Lung (tissue), 11 donors: ENCODE measurements at regions not wholly inside any gene's neighbourhood (a gene's known extent, or its start where the extent isn't known, plus 50 kb on each side); places are given as distances from the start of the nearest gene placed in this dataset.

ENCODE experiments used
- ATAC-seq: fragments of 200-7000 bp; cut with Tn5 transposase; one replicate; pipeline ENCODE4 v1.9.1; 2020; ENCODE audit warnings: moderate number of reproducible peaks; ENCODE audit not compliant: insufficient read depth, low FRiP score
- DNase-seq, 3 donors: peaks; one replicate each; pipeline ENCODE4 v3.0.0-alpha.2; 2013 to 2017
- H3K27ac ChIP-seq, 2 donors: one replicate each; pipeline ENCODE4 v1.5.1; 2013; ENCODE audit warnings: mild to moderate bottlenecking in 2 of 2, moderate library complexity in 2 of 2, control low read depth in 1 of 2, inconsistent platforms in 1 of 2, low read depth in 1 of 2, low read length in 1 of 2
- H3K27me3 ChIP-seq, 3 donors: one replicate each; pipeline ENCODE4 v1.5.1; 2013; ENCODE audit warnings: low read length in 2 of 3; ENCODE audit not compliant: control insufficient read depth in 3 of 3, insufficient read depth in 3 of 3
- H3K36me3 ChIP-seq, 4 donors: one replicate each; pipeline ENCODE4 v1.5.1; 2013; ENCODE audit warnings: low read length in 4 of 4, mild to moderate bottlenecking in 1 of 4, moderate library complexity in 1 of 4; ENCODE audit not compliant: control insufficient read depth in 4 of 4, insufficient read depth in 4 of 4
- H3K4me1 ChIP-seq, 5 donors: one replicate each; pipeline ENCODE4 v1.5.1; 2013; ENCODE audit warnings: low read length in 5 of 5, mild to moderate bottlenecking in 2 of 5, moderate library complexity in 1 of 5; ENCODE audit not compliant: control insufficient read depth in 5 of 5, insufficient read depth in 5 of 5
- H3K4me3 ChIP-seq: one replicate; pipeline ENCODE4 v1.5.1; 2013; ENCODE audit warnings: mild to moderate bottlenecking, control low read depth, moderate library complexity
- H3K9ac ChIP-seq, 2 donors: one replicate each; pipeline ENCODE4 v1.5.1; 2013; ENCODE audit warnings: low read length in 2 of 2, control low read depth in 1 of 2; ENCODE audit not compliant: insufficient read depth in 1 of 2
- H3K9me3 ChIP-seq, 4 donors: one replicate each; pipeline ENCODE4 v1.5.1; 2013; ENCODE audit warnings: low read length in 3 of 4, mild to moderate bottlenecking in 1 of 4, moderate library complexity in 1 of 4; ENCODE audit not compliant: control insufficient read depth in 4 of 4, insufficient read depth in 3 of 4
- WGBS, 2 donors: extraction: QIAGEN DNeasy Blood & Tissue Kit; methylation state at CpG; one replicate each; pipeline ENCODE4 v1.1.7; 2013; 5-methylcytosine and 5-hydroxymethylcytosine counted together
- TF ChIP-seq, protein P1 (sequence below): IDR thresholded peaks from 2 replicates; pipeline ENCODE4 v1.5.1; 2012; ENCODE audit warnings: mild to moderate bottlenecking; ENCODE audit errors: control extremely low read depth, extremely low read depth
- donor health status: control.
- donor health status: control.
- donor health status: Bipolar disorder and iron deficiency.
- donor health status: healthy.
- donor health status: DM: yes; HTN: yes; CAD: no.

DNA sequence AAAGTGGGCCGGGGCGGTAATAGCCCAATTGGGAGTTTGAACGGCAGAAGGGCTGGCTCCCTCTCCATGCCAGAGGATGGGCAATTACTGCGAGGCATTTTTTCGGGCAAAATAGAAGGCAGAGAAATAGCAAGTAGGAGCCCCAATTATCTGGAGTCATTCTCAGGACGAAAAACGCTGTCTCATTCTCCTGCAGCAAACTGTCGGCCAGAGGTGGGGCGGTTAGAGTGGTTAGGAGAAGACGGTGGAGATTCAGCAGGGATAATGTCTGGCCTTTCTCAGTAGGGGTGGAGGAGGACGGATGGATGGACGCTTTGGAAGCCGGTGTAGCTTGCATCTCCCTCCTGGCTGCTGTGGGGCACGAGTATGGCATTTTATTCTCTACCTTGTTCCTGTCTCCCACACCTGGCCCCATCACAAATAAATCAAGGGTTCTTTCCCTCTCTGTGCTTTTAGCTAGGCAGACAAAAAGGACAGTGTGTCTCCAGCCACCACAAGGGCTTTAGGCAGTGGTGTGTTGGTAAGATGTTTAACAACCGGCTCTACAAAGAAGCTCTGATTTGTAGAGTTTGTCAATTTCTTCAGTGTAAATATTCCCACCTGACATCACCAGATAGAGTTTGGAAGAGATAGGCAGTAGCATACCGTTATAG lies 140.5 kb upstream of the LHX5 start:
- no peak overlapping the region for H3K9ac ChIP-seq
- H3K27me3 ChIP-seq, result peaks cover 5 to 57% (median 34%) of the 10 kb centered on the region in 3 donors
- no peak for ATAC-seq
- H3K4me1 ChIP-seq, result no peaks in the 10 kb centered on the region
- WGBS, 2 donors, result 27 to 34% methylated on average over 16 of the region's 16 CpGs
- TF ChIP-seq, protein P1, sequence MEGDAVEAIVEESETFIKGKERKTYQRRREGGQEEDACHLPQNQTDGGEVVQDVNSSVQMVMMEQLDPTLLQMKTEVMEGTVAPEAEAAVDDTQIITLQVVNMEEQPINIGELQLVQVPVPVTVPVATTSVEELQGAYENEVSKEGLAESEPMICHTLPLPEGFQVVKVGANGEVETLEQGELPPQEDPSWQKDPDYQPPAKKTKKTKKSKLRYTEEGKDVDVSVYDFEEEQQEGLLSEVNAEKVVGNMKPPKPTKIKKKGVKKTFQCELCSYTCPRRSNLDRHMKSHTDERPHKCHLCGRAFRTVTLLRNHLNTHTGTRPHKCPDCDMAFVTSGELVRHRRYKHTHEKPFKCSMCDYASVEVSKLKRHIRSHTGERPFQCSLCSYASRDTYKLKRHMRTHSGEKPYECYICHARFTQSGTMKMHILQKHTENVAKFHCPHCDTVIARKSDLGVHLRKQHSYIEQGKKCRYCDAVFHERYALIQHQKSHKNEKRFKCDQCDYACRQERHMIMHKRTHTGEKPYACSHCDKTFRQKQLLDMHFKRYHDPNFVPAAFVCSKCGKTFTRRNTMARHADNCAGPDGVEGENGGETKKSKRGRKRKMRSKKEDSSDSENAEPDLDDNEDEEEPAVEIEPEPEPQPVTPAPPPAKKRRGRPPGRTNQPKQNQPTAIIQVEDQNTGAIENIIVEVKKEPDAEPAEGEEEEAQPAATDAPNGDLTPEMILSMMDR, result no peak
- peaks cover 0 to 20% (median 0%) of the 10 kb centered on the region in 4 donors for H3K9me3 ChIP-seq
- H3K36me3 ChIP-seq, result no peaks in the 10 kb centered on the region
- DNase-seq, result no peak
- no peak overlapping the region for H3K4me3 ChIP-seq
- no peak overlapping the region for H3K27ac ChIP-seq

DNA sequence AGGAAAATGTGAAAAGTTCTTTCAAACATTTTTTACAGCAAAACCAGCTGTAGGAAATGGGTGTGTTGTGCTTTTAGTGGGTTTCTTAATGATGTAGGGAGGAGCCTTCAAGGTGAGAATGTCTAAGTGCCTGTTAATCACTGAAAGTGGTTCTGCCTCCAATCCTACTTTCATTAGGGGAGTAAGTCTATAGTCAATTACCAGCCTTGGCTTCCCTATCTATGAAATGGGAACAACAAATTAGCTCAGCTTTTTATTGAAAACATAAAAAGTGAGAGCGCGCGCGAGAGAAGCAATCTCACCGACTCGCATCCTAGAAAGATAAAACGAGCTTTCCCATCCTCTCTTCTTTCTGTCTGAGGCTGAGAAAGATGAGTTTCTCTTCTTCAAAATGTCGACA lies 140.0 kb upstream of the LHX5 start:
- TF ChIP-seq, protein P1, result no peak
- H3K27me3 ChIP-seq, result peaks cover 5 to 58% (median 34%) of the 10 kb centered on the region in 3 donors

DNA sequence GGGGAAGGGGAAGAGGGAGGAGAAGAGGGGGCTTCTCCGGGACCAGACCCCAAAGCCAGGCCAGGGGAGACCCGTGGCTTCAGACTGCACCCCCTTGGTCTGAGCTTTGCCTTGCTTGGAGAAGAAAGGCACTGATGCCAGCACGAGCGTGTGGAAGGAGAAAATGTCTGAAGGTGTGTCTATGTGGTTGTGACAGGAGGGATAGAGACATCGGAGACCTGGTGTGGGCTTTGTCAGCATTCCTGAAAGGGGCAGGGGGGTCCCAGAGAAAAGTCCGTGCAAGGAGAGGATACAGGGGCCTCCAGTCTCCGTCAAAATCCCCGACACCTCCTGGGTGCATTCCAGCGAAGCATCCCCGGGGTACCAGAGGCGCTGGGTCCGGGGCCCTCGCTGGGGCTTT lies 139.0 kb upstream of the LHX5 start:
- DNase-seq (no peak), ATAC-seq (no peak)
- Histone ChIP-seq H3K9ac (no peak overlapping the region), H3K4me3 (no peak overlapping the region), H3K36me3 (no peaks in the 10 kb centered on the region), H3K4me1 (no peaks in the 10 kb centered on the region), H3K27ac (no peak overlapping the region), H3K9me3 (peaks cover 0 to 17% (median 0%) of the 10 kb centered on the region in 4 donors), H3K27me3 (peaks cover 5 to 58% (median 34%) of the 10 kb centered on the region in 3 donors)
- TF ChIP-seq, protein P1, result no peak
- WGBS, 2 donors, result 2 to 5% methylated on average over 13 of the region's 13 CpGs

More for the DNA sequence above, 140.0 kb upstream of the LHX5 start:
- Histone ChIP-seq H3K9ac (no peak overlapping the region), H3K4me3 (no peak overlapping the region), H3K4me1 (no peaks in the 10 kb centered on the region), H3K27ac (no peak overlapping the region), H3K9me3 (peaks cover 0 to 19% (median 0%) of the 10 kb centered on the region in 4 donors), H3K36me3 (no peaks in the 10 kb centered on the region)
- no peak for ATAC-seq
- DNase-seq, result no peak
- WGBS, 2 donors, result 63 to 67% methylated on average over 8 of the region's 8 CpGs
